Activated T-cell treated with anti-CD3 and anti-CD28 coated beads for 1 hour (primary cell): ENCODE measurements at regions not wholly inside any gene's neighbourhood (a gene's known extent, or its start where the extent isn't known, plus 50 kb on each side); places are given as distances from the start of the nearest gene placed in this dataset.
"Not testable (repeated sequence)": the region's sequence is repeated elsewhere in the genome, so short reads cannot be mapped to it uniquely, and the experiment has no call there.

ENCODE experiments used
- DNase-seq: peaks from one replicate; pipeline ENCODE4 v3.0.0-alpha.2; 2020; ENCODE audit warnings: low read depth

DNA sequence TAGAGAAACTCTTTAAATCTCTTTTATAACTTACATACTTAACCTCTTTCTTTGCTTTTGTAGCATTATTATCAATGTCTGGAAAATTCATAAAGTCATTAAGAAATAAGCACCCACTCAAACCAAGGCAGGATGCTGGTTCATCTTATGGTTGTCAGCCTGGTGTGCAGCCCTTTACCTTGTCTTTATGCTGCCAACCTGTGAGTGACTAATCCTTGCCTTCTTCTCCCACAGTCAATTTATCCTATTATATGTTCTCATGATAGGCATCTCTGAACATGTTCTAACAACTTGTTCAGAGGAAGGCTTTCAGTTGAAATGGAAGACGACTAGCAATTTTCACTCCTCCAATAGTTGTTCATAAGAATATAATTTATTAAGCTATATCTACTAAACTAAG lies 186.9 kb upstream of the CAND1 start:
- DNase-seq, result no peak

GRCh38 chr12:67085699-67086098 lies 183.5 kb upstream of the CAND1 start:
- no peak for DNase-seq

- DNase-seq, result no peak
Measured at GRCh38 chr12:67086116-67086515, 183.0 kb upstream of the CAND1 start.

GRCh38 chr12:67088401-67089118 lies 180.6 kb upstream of the CAND1 start:
- DNase-seq, result no peak

DNA sequence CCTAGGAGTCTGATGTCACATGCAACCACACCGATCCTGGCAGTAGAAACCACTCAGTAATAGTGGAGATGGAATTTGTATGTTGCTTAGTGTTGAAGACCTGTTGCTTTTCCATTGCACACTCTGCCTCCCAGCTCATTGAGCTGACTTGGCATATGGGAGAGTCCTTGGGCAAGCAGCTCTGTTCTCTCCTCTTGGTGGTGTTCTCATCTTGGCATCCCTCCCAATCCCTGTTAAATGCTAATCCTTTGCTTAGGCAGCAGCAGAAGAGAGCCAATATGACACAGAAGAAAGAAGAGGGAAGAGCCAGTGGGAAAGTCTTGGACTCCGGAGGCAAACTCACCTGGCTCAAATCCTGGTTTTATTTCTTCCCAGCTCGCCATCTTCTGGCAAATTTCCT lies 178.0 kb upstream of the CAND1 start:
- DNase-seq, result no peak

GRCh38 chr12:67091678-67092077 lies 177.5 kb upstream of the CAND1 start:
- DNase-seq, result no peak

DNA sequence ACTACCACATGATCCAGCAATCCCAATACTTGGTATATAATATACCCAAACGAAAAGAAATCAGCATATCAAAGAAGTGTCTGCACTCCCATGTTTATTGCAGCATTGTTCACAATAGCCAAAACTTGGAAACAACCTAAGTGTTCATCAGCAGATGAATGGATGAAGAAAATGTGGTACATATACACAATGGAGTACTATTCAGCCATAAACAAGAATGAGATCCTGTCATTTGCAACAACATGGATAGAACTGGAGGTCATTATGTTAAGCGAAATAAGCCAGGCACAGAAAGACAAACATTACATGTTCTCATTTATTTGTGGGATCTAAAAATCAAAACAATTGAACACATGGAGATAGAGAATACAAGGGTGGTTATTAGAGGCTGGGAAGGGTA lies 176.2 kb upstream of the CAND1 start:
- not testable (repeated sequence) for DNase-seq

- no peak for DNase-seq
Measured at GRCh38 chr12:67096533-67097318, 172.4 kb upstream of the CAND1 start.

DNA sequence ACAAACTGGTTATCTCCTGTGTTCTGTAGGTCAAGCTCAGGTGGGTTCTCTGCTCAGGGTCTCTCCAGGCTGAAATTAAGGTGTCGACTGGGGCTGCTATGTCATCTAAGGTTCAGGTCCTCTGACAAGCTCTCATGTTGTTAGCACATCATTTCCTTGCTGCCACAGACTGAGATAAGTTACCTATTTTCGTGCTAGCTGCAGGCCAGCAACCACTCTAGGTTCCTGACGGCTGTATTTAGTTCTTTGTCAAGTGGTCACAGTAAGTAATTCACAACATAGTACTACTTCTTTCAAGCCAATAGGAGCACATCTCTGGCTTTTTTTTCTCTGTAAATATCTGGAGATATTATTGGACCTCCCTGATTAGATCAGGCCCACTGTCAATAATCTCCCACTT lies 169.3 kb upstream of the CAND1 start:
- DNase-seq, result no peak

- DNase-seq, result no peak
Measured at GRCh38 chr12:67103521-67103920, 165.6 kb upstream of the CAND1 start.

DNA sequence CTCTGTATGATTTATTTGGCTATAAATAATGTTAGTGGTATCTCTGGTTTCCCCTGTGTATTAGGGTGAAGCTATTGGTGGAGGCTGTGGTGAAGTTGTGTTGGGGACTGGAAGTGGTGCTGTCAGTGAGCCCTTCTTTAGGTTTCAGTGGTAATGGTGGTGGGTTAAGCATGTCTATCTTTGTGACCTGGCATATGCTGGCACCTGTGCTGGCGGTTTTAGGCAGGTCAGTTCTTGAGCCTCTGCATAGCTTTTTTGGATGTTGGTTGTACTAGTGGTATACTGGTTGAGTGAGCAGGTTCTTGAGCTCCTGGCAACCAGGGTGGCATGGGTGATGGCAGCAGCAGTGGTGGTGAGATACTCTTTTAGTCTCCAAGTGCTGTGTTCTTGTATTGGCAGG lies 161.9 kb upstream of the CAND1 start:
- DNase-seq, result no peak

DNA sequence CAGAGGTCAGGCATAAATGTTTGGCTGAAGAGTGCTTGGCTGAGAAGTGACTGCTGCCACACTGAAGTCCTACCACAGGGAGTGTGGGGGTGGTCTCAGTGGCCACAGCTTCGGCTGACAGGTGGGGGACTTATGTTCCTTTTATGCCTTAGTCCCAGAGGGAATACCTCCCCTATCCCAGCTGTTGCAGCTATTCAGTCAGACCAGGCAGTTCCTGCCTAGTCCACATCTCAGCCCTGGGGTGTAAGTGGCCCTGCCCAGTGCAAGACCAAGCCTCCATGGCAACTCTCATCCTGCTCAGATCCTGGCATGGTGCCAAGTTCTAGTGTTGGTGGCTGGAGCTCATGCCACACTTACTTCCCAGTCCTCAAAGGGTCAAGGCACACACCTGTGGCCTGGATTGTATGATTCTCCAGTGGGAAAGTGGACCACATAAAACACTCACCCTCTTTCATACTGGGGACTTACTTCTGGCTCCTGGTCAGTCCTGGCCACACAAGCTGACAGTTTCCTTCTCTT lies 161.3 kb upstream of the CAND1 start:
- DNase-seq, result no peak

GRCh38 chr12:67110345-67110744 lies 158.8 kb upstream of the CAND1 start:
- DNase-seq, result not testable (repeated sequence)

DNA sequence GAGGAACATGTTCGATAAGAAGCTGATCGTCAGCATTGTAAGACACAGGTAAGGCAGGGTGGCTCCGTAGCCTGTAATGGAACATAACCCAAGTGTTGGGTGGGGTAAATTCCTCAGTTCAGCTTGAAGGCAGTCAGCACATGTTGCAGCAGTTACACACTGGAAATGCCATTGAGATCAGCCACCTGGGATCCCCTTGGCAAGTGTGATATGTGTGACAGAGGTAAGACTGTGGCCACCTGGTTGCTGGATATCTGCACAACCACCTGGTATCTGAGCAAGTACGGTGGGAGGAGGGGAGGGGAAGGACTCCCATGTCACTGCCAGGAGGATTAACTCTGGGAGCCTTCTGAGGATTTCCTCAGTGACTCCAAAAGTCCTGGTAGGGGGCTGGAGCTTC lies 158.0 kb upstream of the CAND1 start:
- DNase-seq, result no peak

- DNase-seq, result no peak
Measured at GRCh38 chr12:67112586-67112985, 156.6 kb upstream of the CAND1 start.

DNA sequence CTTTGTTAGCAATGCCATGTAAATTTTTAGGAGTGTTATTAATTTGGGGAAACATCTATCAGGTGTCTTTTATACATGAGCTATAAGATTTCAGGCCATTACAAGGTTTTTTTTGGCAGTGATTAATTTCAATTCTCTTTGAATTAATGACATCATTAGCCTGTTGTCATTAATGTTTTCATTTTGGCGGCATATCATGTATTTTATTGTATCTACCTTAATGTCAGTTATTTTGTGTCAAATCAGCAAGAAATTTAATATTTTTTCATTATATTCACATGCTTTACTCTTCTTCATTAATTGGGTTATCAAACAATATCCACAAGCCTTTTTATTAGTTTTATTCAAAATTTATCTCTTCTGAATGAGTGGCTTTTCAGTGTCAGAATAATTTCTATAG lies 153.0 kb upstream of the CAND1 start:
- no peak for DNase-seq

GRCh38 chr12:67122584-67122983 lies 146.6 kb upstream of the CAND1 start:
- no peak for DNase-seq

GRCh38 chr12:67137256-67137655 lies 131.9 kb upstream of the CAND1 start:
- DNase-seq, result no peak

GRCh38 chr12:67141296-67142018 lies 127.7 kb upstream of the CAND1 start:
- DNase-seq, result no peak

- DNase-seq, result no peak
Measured at GRCh38 chr12:67145692-67146091, 123.5 kb upstream of the CAND1 start.

DNA sequence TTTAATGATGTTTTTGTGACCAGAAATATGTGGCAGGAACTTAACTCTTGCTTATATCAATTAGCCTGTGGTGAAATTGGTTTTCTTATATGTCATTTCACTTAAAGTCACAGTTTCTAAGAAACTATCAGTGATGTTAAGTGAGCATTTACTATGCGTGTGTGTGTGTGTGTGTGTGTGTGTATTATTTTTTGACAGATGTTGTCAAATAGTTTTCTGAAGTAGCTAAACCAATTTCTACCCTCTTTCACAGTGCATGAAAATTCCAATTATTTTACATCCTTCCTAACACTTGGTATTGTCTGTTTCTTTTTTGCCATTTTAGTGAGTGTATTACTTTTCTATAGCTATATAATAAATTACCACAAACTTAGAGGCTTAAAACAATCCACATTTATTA lies 122.1 kb upstream of the CAND1 start:
- DNase-seq, result no peak

DNA sequence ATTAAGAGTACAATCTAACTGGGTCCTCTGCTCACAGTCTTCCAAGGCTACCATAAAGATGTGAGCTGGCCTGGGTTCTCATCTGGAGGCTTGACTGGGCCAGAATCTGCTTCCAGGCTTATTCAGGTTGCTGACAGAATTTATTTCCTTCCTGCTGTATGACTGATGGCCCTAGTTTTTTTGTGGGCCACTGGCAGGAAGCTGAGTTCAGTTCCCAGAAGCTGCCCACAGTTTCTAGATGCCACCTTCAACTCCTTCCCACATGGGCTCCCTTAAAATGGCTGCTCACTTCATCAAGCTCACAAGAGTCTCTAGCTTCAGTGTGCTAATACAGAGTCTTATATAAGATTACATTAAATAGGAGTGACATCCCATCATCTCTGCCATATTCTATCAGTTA lies 121.7 kb upstream of the CAND1 start:
- DNase-seq, result no peak

GRCh38 chr12:67148265-67148664 lies 120.9 kb upstream of the CAND1 start:
- DNase-seq, result no peak
